ENCODE measurements at regions not wholly inside any gene's neighbourhood (a gene's known extent, or its start where the extent isn't known, plus 50 kb on each side); places are given as distances from the start of the nearest gene placed in this dataset.

- no peak for FAIRE-seq
- no peak for TF ChIP-seq CTCF (IDR thresholded peaks at IDR 0.05; ENCODE audit: insufficient read depth, low read depth, low read length)
- TF ChIP-seq EZH2 (IDR thresholded peaks at IDR 0.05; ENCODE audit: insufficient read depth, low read length) = no peak
- no peaks in the 10 kb centered on the region for H3K36me3 ChIP-seq (ENCODE audit: insufficient read depth, low read length)
These were observed 248.0 kb downstream of the CASP12 start for GRCh38 chr11:104650234-104650633.

GRCh38 chr11:104649002-104649401 is 249.3 kb downstream of the CASP12 start:
- H3K27me3 Mint-ChIP-seq (ENCODE audit: low read depth, unreplicated experiment) = no peaks in the 10 kb centered on the region
- H3K4me3 Mint-ChIP-seq (ENCODE audit: unreplicated experiment) = no peak overlapping the region
- H3K9me3 Mint-ChIP-seq (ENCODE audit: unreplicated experiment) = peaks cover 5% of the 10 kb centered on the region

More at GRCh38 chr11:104650234-104650633, 248.0 kb downstream of the CASP12 start:
- Histone ChIP-seq H3K4me1 (ENCODE audit: insufficient read depth, low read length) (no peaks in the 10 kb centered on the region), H3K9ac (ENCODE audit: low read length) (no peak overlapping the region), H3K27me3 (ENCODE audit: insufficient read depth, low read length) (no peaks in the 10 kb centered on the region), H3K27ac (ENCODE audit: low read depth, low read length) (no peak overlapping the region), H3K4me3 (ENCODE audit: insufficient read depth, low read depth, low read length) (no peak overlapping the region), H3K79me2 (ENCODE audit: insufficient read depth, low read length) (no peaks in the 10 kb centered on the region), H3K9me3 (ENCODE audit: insufficient read depth, low read depth, low read length) (no peaks in the 10 kb centered on the region), H4K20me1 (ENCODE audit: insufficient read depth, low read length) (no peaks in the 10 kb centered on the region), H3K4me2 (ENCODE audit: low read length) (no peak overlapping the region), H2AFZ (ENCODE audit: low read depth, low read length) (no peak overlapping the region)
- Mint-ChIP-seq H3K27ac (ENCODE audit: unreplicated experiment) (no peak overlapping the region), H3K27me3 (ENCODE audit: low read depth, unreplicated experiment) (no peaks in the 10 kb centered on the region), H3K9me3 (ENCODE audit: unreplicated experiment) (peaks cover 5% of the 10 kb centered on the region), H3K36me3 (ENCODE audit: low read depth, unreplicated experiment) (no peaks in the 10 kb centered on the region), H3K4me3 (ENCODE audit: unreplicated experiment) (no peak overlapping the region), H3K4me1 (ENCODE audit: low read depth, unreplicated experiment) (peaks cover 11% of the 10 kb centered on the region)
- DNase-seq (ENCODE audit: low read depth) = no peak

More at GRCh38 chr11:104649002-104649401, 249.3 kb downstream of the CASP12 start:
- no peaks in the 10 kb centered on the region for H4K20me1 ChIP-seq (ENCODE audit: insufficient read depth, low read length)
- DNase-seq (ENCODE audit: low read depth) (no peak), FAIRE-seq (no peak)
- H2AFZ ChIP-seq (ENCODE audit: low read depth, low read length) = no peak overlapping the region
- no peaks in the 10 kb centered on the region for H3K36me3 ChIP-seq (ENCODE audit: insufficient read depth, low read length)
- no peak overlapping the region for H3K9ac ChIP-seq (ENCODE audit: low read length)
- H3K79me2 ChIP-seq (ENCODE audit: insufficient read depth, low read length) = no peaks in the 10 kb centered on the region
- no peak overlapping the region for H3K4me2 ChIP-seq (ENCODE audit: low read length)
- TF ChIP-seq CTCF (IDR thresholded peaks at IDR 0.05; ENCODE audit: insufficient read depth, low read depth, low read length) = no peak
- TF ChIP-seq EZH2 (IDR thresholded peaks at IDR 0.05; ENCODE audit: insufficient read depth, low read length) = no peak
- no peaks in the 10 kb centered on the region for H3K9me3 ChIP-seq (ENCODE audit: insufficient read depth, low read depth, low read length)
- no peak overlapping the region for H3K4me3 ChIP-seq (ENCODE audit: insufficient read depth, low read depth, low read length)
- H3K4me1 ChIP-seq (ENCODE audit: insufficient read depth, low read length) = no peaks in the 10 kb centered on the region
- H3K36me3 Mint-ChIP-seq (ENCODE audit: low read depth, unreplicated experiment) = no peaks in the 10 kb centered on the region
- H3K27me3 ChIP-seq (ENCODE audit: insufficient read depth, low read length) = no peaks in the 10 kb centered on the region
- no peak overlapping the region for H3K27ac Mint-ChIP-seq (ENCODE audit: unreplicated experiment)
- H3K4me1 Mint-ChIP-seq (ENCODE audit: low read depth, unreplicated experiment) = peaks cover 11% of the 10 kb centered on the region
- H3K27ac ChIP-seq (ENCODE audit: low read depth, low read length) = no peak overlapping the region
